ENCODE measurements at regions not wholly inside any gene's neighbourhood (a gene's known extent, or its start where the extent isn't known, plus 50 kb on each side); places are given as distances from the start of the nearest gene placed in this dataset.

- TF ChIP-seq EP300 (IDR thresholded peaks at IDR 0.05) (no peak), CTCF (IDR thresholded peaks at IDR 0.05) (no peak), POLR2AphosphoS5 (IDR thresholded peaks at IDR 0.05) (no peak), POLR2A (IDR thresholded peaks at IDR 0.05) (no peak)
Measured at GRCh38 chr5:66284588-66285342, 140.7 kb downstream of the SREK1 start.

Data from upper lobe of left lung (tissue), 4 donors.